IMR-90 (cell line): ENCODE measurements at regions not wholly inside any gene's neighbourhood (a gene's known extent, or its start where the extent isn't known, plus 50 kb on each side); places are given as distances from the start of the nearest gene placed in this dataset.

Source experiments
- ATAC-seq: fragments of 200-7000 bp; cut with Tn5 transposase; 2 replicates; pipeline ENCODE4 v1.9.1; 2020; ENCODE audit warnings: low read depth, mild to moderate bottlenecking, moderate library complexity
- BruUV-seq: library from RNA; stranded (reverse); fragments of 400-500 nt; replicated peaks from 2 replicates; lab custom pipeline; 2021; lab: Mats Ljungman, UMichigan
- CTCF ChIA-PET: fragments of 300-600 bp; formaldehyde crosslinking; extraction: SDS; loops from one replicate; lab custom pipeline; 2021; ENCODE audit warnings: antibody characterized with exemption; lab: Yijun Ruan, JAX
- POLR2A ChIA-PET: fragments of 300-600 bp; sonication (Branson Sonifier 250); formaldehyde crosslinking; loops from one replicate; lab custom pipeline; 2022; ENCODE audit warnings: antibody characterized with exemption; ENCODE audit not compliant: unreplicated experiment; lab: Charles Lee
- DNase-seq: peaks from one replicate; pipeline ENCODE4 v3.0.0; 2013
- H2AFZ ChIP-seq: replicated peaks from 2 replicates; pipeline ENCODE3; 2013; ENCODE audit warnings: low read length, mild to moderate bottlenecking; ENCODE audit not compliant: poor library complexity
- H2AK5ac ChIP-seq: 2 replicates; pipeline ENCODE4 v1.6.1; 2013; ENCODE audit warnings: low read depth, low read length, inconsistent platforms
- H2AK9ac ChIP-seq: replicated peaks from 2 replicates; pipeline ENCODE3; 2013; ENCODE audit warnings: mild to moderate bottlenecking, low read depth, low read length, moderate library complexity; ENCODE audit not compliant: poor library complexity
- H2BK120ac ChIP-seq: 2 replicates; pipeline ENCODE4 v1.6.1; 2013; ENCODE audit warnings: low read depth, low read length, inconsistent platforms
- H2BK15ac ChIP-seq: 3 replicates; pipeline ENCODE4 v1.6.1; 2013; ENCODE audit warnings: low read depth, low read length, inconsistent platforms
- H2BK20ac ChIP-seq: 2 replicates; pipeline ENCODE4 v1.6.1; 2013; ENCODE audit warnings: low read depth, mild to moderate bottlenecking, inconsistent platforms, low read length, moderate library complexity
- H2BK5ac ChIP-seq: 2 replicates; pipeline ENCODE4 v1.6.1; 2013; ENCODE audit warnings: mild to moderate bottlenecking, low read depth, low read length, inconsistent platforms; ENCODE audit not compliant: poor library complexity, severe bottlenecking
- H3K14ac ChIP-seq: replicated peaks from 2 replicates; pipeline ENCODE4 v1.6.1; 2013; ENCODE audit warnings: low read depth, low read length, inconsistent platforms
- H3K18ac ChIP-seq: 2 replicates; pipeline ENCODE4 v1.6.1; 2013; ENCODE audit warnings: low read depth, low read length, control low read depth
- H3K23ac ChIP-seq: 2 replicates; pipeline ENCODE4 v1.6.1; 2013; ENCODE audit warnings: low read depth, low read length, inconsistent platforms
- H3K27ac ChIP-seq: 2 replicates; pipeline ENCODE4 v1.5.1; 2013; ENCODE audit warnings: mild to moderate bottlenecking, control low read depth, low read length; ENCODE audit not compliant: insufficient read depth
- H3K27me3 ChIP-seq: 2 replicates; pipeline ENCODE4 v1.6.1; 2013; ENCODE audit warnings: low read length; ENCODE audit not compliant: control insufficient read depth, insufficient read depth
- H3K36me3 ChIP-seq: 2 replicates; pipeline ENCODE4 v1.6.1; 2013; ENCODE audit warnings: low read length, mixed read lengths; ENCODE audit not compliant: control insufficient read depth, insufficient read depth
- H3K4ac ChIP-seq: 2 replicates; pipeline ENCODE4 v1.6.1; 2013; ENCODE audit warnings: low read depth, low read length, inconsistent platforms
- H3K4me1 ChIP-seq: 2 replicates; pipeline ENCODE4 v1.6.1; 2013; ENCODE audit warnings: low read length, mixed read lengths; ENCODE audit not compliant: control insufficient read depth, insufficient read depth
- H3K4me2 ChIP-seq: 2 replicates; pipeline ENCODE4 v1.6.1; 2013; ENCODE audit warnings: low read depth, mild to moderate bottlenecking, control low read depth, low read length, moderate library complexity
- H3K4me3 ChIP-seq: 2 replicates; pipeline ENCODE4 v1.5.1; 2013; ENCODE audit warnings: low read depth, mild to moderate bottlenecking, control low read depth, low read length, moderate library complexity; ENCODE audit not compliant: insufficient read depth
- H3K56ac ChIP-seq: 2 replicates; pipeline ENCODE4 v1.6.1; 2013; ENCODE audit warnings: low read length, inconsistent platforms; ENCODE audit not compliant: insufficient read depth; ENCODE audit errors: extremely low read depth
- H3K79me1 ChIP-seq, 2 experiments: 2 replicates each; pipeline ENCODE4 v1.6.1; 2013; ENCODE audit warnings: low read length in 2 of 2, inconsistent platforms in 1 of 2, low read depth in 1 of 2
- H3K9ac ChIP-seq: 2 replicates; pipeline ENCODE4 v1.6.1; 2013; ENCODE audit warnings: low read depth, low read length, control low read depth
- H3K9me1 ChIP-seq: 2 replicates; pipeline ENCODE4 v1.6.1; 2013; ENCODE audit warnings: low read length, inconsistent platforms; ENCODE audit not compliant: insufficient read depth
- H3K9me3 ChIP-seq: 2 replicates; pipeline ENCODE4 v1.6.1; 2013; ENCODE audit warnings: low read length; ENCODE audit not compliant: control insufficient read depth, insufficient read depth
- H4K20me1 ChIP-seq: 2 replicates; pipeline ENCODE4 v1.6.1; 2013; ENCODE audit warnings: low read length, inconsistent platforms; ENCODE audit not compliant: insufficient read depth
- H4K5ac ChIP-seq: 2 replicates; pipeline ENCODE4 v1.6.1; 2013; ENCODE audit warnings: mild to moderate bottlenecking, low read depth, low read length, control low read depth
- H4K8ac ChIP-seq, 2 experiments: 2 replicates each; pipeline ENCODE4 v1.6.1; 2013; ENCODE audit warnings: low read depth in 2 of 2, low read length in 2 of 2, control low read depth in 1 of 2, inconsistent platforms in 1 of 2
- H4K91ac ChIP-seq: 2 replicates; pipeline ENCODE4 v1.6.1; 2013; ENCODE audit warnings: low read depth, low read length, inconsistent platforms; ENCODE audit not compliant: insufficient read depth
- BHLHE40 ChIP-seq: fragments of 150-350 bp; IDR thresholded peaks from 2 replicates; pipeline ENCODE4 v1.6.1; 2016; ENCODE audit warnings: mild to moderate bottlenecking, low read depth, low read length
- CEBPB ChIP-seq: IDR thresholded peaks from 2 replicates; pipeline ENCODE4 v1.6.1; 2012; ENCODE audit warnings: low read depth, low read length, improper control_type of control experiment
- CHD1 ChIP-seq: IDR thresholded peaks from 2 replicates; pipeline ENCODE4 v1.6.1; 2012; ENCODE audit warnings: low read depth, low read length, improper control_type of control experiment
- ELK1 ChIP-seq: fragments of 150-350 bp; IDR thresholded peaks from 2 replicates; pipeline ENCODE4 v1.6.1; 2016; ENCODE audit warnings: low read depth, mild to moderate bottlenecking, low read length, moderate library complexity, borderline replicate concordance
- FOS ChIP-seq: fragments of 150-350 bp; IDR thresholded peaks from 2 replicates; pipeline ENCODE4 v1.6.1; 2016; ENCODE audit warnings: low read depth, low read length
- MAFK ChIP-seq: IDR thresholded peaks from 2 replicates; pipeline ENCODE4 v1.6.1; 2012; ENCODE audit warnings: low read depth, low read length, improper control_type of control experiment
- MAZ ChIP-seq: IDR thresholded peaks from 2 replicates; pipeline ENCODE4 v1.6.1; 2012; ENCODE audit warnings: low read depth, mild to moderate bottlenecking, low read length, improper control_type of control experiment, moderate library complexity, borderline replicate concordance
- NFE2L2 ChIP-seq: fragments of 150-350 bp; IDR thresholded peaks from 2 replicates; pipeline ENCODE4 v1.6.1; 2016; ENCODE audit warnings: low read depth, mild to moderate bottlenecking, low read length
- POLR2A ChIP-seq: IDR thresholded peaks from 2 replicates; pipeline ENCODE4 v1.6.1; 2012; ENCODE audit warnings: mild to moderate bottlenecking, low read depth, low read length
- RAD21 ChIP-seq: IDR thresholded peaks from 2 replicates; pipeline ENCODE4 v1.6.1; 2012; ENCODE audit warnings: low read length, improper control_type of control experiment
- RCOR1 ChIP-seq: IDR thresholded peaks from 2 replicates; pipeline ENCODE4 v1.6.1; 2012; ENCODE audit warnings: mild to moderate bottlenecking, low read length, improper control_type of control experiment; ENCODE audit not compliant: insufficient replicate concordance
- RFX5 ChIP-seq: IDR thresholded peaks from 2 replicates; pipeline ENCODE4 v1.8.0; 2012; ENCODE audit warnings: low read depth, mild to moderate bottlenecking, low read length, moderate library complexity
- SMC3 ChIP-seq: fragments of 150-350 bp; IDR thresholded peaks from 2 replicates; pipeline ENCODE4 v1.6.1; 2016; ENCODE audit warnings: low read depth, mild to moderate bottlenecking, antibody characterized with exemption, low read length, moderate library complexity
- USF2 ChIP-seq: fragments of 150-350 bp; IDR thresholded peaks from 2 replicates; pipeline ENCODE4 v1.6.1; 2017; ENCODE audit warnings: mild to moderate bottlenecking, antibody characterized with exemption, low read length, low read depth
- WGBS, 2 experiments: methylation state at CpG; one replicate each; pipeline versions ENCODE4 v1.1.5 to v1.1.7; 2013; ENCODE audit warnings: missing lambda C conversion rate in 2 of 2; ENCODE audit not compliant: insufficient read length in 1 of 2; ENCODE audit errors: extremely low coverage in 2 of 2; 5-methylcytosine and 5-hydroxymethylcytosine counted together
- dilution Hi-C: fragments of 300-500 bp; cut with HindIII; formaldehyde crosslinking; loops from one replicate; pipeline ENCODE4 v1.14.3; 2018; ENCODE audit warnings: low sequenced_read_pairs; ENCODE audit not compliant: unreplicated experiment
- in situ Hi-C: fragments of 300-500 bp; cut with MboI; formaldehyde crosslinking; loops from 3 replicates; pipeline ENCODE4 v1.14.3; 2019; ENCODE audit warnings: low sequenced_read_pairs, inconsistent platforms, mixed read lengths
- intact Hi-C: fragments of 100-400 bp; cut with micrococcal nuclease; formaldehyde crosslinking; loops from 2 replicates; pipeline ENCODE4 v1.10.0; 2022

DNA sequence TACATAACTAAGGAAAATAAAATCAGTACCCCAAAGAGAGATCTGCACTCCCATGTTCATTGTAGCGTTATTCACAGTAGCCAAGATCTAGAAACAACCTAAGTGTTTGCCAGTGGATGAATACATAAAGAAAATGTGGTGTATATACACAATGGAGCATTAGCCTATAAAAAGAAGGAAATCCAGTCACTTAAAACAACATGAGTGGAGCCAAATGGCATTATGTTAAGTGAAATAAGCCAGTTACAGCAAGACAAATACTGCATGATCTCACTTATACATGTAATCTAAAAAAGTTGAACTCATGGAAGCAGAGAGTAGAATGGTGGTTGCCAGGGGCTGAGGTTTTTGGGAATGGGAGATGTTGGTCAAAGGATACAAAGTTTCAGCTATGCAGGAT is 508.3 kb upstream of the B3GALT2 start:
- no TSS peak for BruUV-seq

More for the DNA sequence above, 508.3 kb upstream of the B3GALT2 start:
- Histone ChIP-seq H3K27ac (no peak overlapping the region), H4K8ac (no peak overlapping the region), H3K4me2 (no peak overlapping the region), H3K79me1 (no peaks in the 10 kb centered on the region), H2BK120ac (no peak overlapping the region), H3K9ac (no peak overlapping the region), H3K4me3 (no peak overlapping the region), H3K9me1 (no peaks in the 10 kb centered on the region), H2AK5ac (no peak overlapping the region), H3K4ac (no peak overlapping the region), H4K5ac (no peak overlapping the region), H4K20me1 (no peaks in the 10 kb centered on the region), H3K9me3 (no peaks in the 10 kb centered on the region), H3K4me1 (no peaks in the 10 kb centered on the region), H3K27me3 (no peaks in the 10 kb centered on the region), H3K18ac (no peak overlapping the region), H2AFZ (no peak overlapping the region), H2BK20ac (no peak overlapping the region), H3K56ac (no peak overlapping the region), H2BK15ac (no peak overlapping the region), H4K91ac (no peak overlapping the region), H3K14ac (no peak overlapping the region), H3K23ac (no peak overlapping the region), H2BK5ac (no peak overlapping the region), H3K36me3 (no peaks in the 10 kb centered on the region), H2AK9ac (no peak overlapping the region)
- TF ChIP-seq POLR2A (no peak), RAD21 (no peak), BHLHE40 (no peak), NFE2L2 (no peak), MAFK (no peak), RFX5 (no peak), USF2 (no peak), ELK1 (no peak), RCOR1 (no peak), CEBPB (no peak), MAZ (no peak), CHD1 (no peak), FOS (no peak), SMC3 (no peak)
- dilution Hi-C loops (no loop called here), in situ Hi-C loops (no loop called here), intact Hi-C loops (no loop called here)
- no peak for ATAC-seq
- ChIA-PET CTCF (no interaction called here), POLR2A (no interaction called here)
- peak; percentile 16 for DNase-seq
- WGBS, 2 experiments, result no CpG with 5 or more reads among the region's 1 CpG
